Prostate gland (tissue), 2 donors: ENCODE measurements at regions not wholly inside any gene's neighbourhood (a gene's known extent, or its start where the extent isn't known, plus 50 kb on each side); places are given as distances from the start of the nearest gene placed in this dataset.

ENCODE experiments used
- CTCF ChIP-seq, 4 experiments: fragments of 200-600 bp in 2 of 4; fragments of 450-650 bp in 2 of 4; sonication (generic) in 2 of 4; IDR thresholded peaks; 1 replicate in 3 of 4; 2 replicates in 1 of 4; pipeline ENCODE4 v1.5.1; 2016 to 2019; ENCODE audit warnings: antibody characterized with exemption in 4 of 4, mild to moderate bottlenecking in 2 of 4, moderate library complexity in 2 of 4
- POLR2A ChIP-seq: fragments of 450-650 bp; IDR thresholded peaks from one replicate; pipeline ENCODE4 v1.6.1; 2016; ENCODE audit warnings: antibody characterized with exemption, mild to moderate bottlenecking

- TF ChIP-seq CTCF (IDR thresholded peaks at IDR 0.05) (no peak), POLR2A (no peak)
Measured at GRCh38 chr1:68720476-68720875, 223.6 kb upstream of the DEPDC1 start.
